IMR-90 (cell line): ENCODE measurements at regions not wholly inside any gene's neighbourhood (a gene's known extent, or its start where the extent isn't known, plus 50 kb on each side); places are given as distances from the start of the nearest gene placed in this dataset.
"Not testable (repeated sequence)": the region's sequence is repeated elsewhere in the genome, so short reads cannot be mapped to it uniquely, and the experiment has no call there.

Experiments
- MAFK ChIP-seq: IDR thresholded peaks from 2 replicates; pipeline ENCODE4 v1.6.1; 2012; ENCODE audit warnings: low read depth, low read length, improper control_type of control experiment
- SMC3 ChIP-seq: fragments of 150-350 bp; IDR thresholded peaks from 2 replicates; pipeline ENCODE4 v1.6.1; 2016; ENCODE audit warnings: low read depth, mild to moderate bottlenecking, antibody characterized with exemption, low read length, moderate library complexity

- not testable (repeated sequence) for TF ChIP-seq MAFK, SMC3
Observed at GRCh38 chr22:38370490-38370889, 53.3 kb upstream of the CSNK1E start.
